Right lobe of liver (tissue), 6 donors: ENCODE measurements at regions not wholly inside any gene's neighbourhood (a gene's known extent, or its start where the extent isn't known, plus 50 kb on each side); places are given as distances from the start of the nearest gene placed in this dataset.

Source experiments
- ATAC-seq, 4 donors: fragments of 200-7000 bp; cut with Tn5 transposase; one replicate each; pipeline ENCODE4 v1.9.1; 2020; ENCODE audit warnings: mild to moderate bottlenecking in 4 of 4, moderate library complexity in 4 of 4
- DNase-seq, 3 donors: peaks; one replicate each; pipeline ENCODE4 v3.0.0-alpha.2; 2020
- H3K27ac ChIP-seq, 3 donors: fragments of 200-600 bp; one replicate each; pipeline ENCODE4 v1.8.0; 2022
- H3K27me3 ChIP-seq, 2 donors: fragments of 200-600 bp; one replicate each; pipeline ENCODE4 v1.8.0; 2022
- H3K36me3 ChIP-seq, 4 donors: fragments of 200-600 bp; sonication (generic) in 1 of 4; one replicate each; pipeline versions ENCODE4 v1.5.1 to v1.8.0; 2017 to 2022; ENCODE audit warnings: control low read depth in 1 of 4
- H3K4me1 ChIP-seq, 4 donors: fragments of 200-600 bp; sonication (generic) in 1 of 4; one replicate each; pipeline versions ENCODE4 v1.5.1 to v1.8.0; 2017 to 2022; ENCODE audit warnings: control low read depth in 1 of 4
- H3K4me3 ChIP-seq, 3 donors: fragments of 200-600 bp; one replicate each; pipeline ENCODE4 v1.8.0; 2022
- H3K9me3 ChIP-seq, 4 donors: fragments of 200-600 bp; sonication (generic) in 1 of 4; one replicate each; pipeline versions ENCODE4 v1.5.1 to v1.8.0; 2017 to 2022; ENCODE audit warnings: control low read depth in 1 of 4
- POLR2A ChIP-seq: fragments of 450-650 bp; IDR thresholded peaks from one replicate; pipeline ENCODE4 v1.6.1; 2017; ENCODE audit warnings: antibody characterized with exemption, mild to moderate bottlenecking
- WGBS: methylation state at CpG from one replicate; pipeline ENCODE4 v1.1.6; 2018; ENCODE audit warnings: low coverage, low lambda C conversion rate; ENCODE audit not compliant: insufficient coverage; ENCODE audit errors: missing lambda C conversion rate; 5-methylcytosine and 5-hydroxymethylcytosine counted together
- intact Hi-C, 2 donors: fragments of 100-400 bp; cut with DNase I; formaldehyde crosslinking; loops; one replicate each; pipeline versions ENCODE4 v1.11.2 to v1.14.1; 2022
- TF ChIP-seq, protein P1 (sequence below), 4 donors: fragments of 200-600 bp in 3 of 4; fragments of 450-650 bp in 1 of 4; IDR thresholded peaks; one replicate each; pipeline versions ENCODE4 v1.5.1 to v1.8.0; 2016 to 2022; ENCODE audit warnings: antibody characterized with exemption in 4 of 4, mild to moderate bottlenecking in 2 of 4
- donor health status: DM: no; HTN: yes; CAD: no.
- donor health status: DM: no; HTN: no; CAD: no.
- donor health status: DM: no; HTN: no; CAD: no.
- donor health status: DM: no; HTN: yes; CAD: no.
- donor health status: DM: no; HTN: yes; CAD: no.

DNA sequence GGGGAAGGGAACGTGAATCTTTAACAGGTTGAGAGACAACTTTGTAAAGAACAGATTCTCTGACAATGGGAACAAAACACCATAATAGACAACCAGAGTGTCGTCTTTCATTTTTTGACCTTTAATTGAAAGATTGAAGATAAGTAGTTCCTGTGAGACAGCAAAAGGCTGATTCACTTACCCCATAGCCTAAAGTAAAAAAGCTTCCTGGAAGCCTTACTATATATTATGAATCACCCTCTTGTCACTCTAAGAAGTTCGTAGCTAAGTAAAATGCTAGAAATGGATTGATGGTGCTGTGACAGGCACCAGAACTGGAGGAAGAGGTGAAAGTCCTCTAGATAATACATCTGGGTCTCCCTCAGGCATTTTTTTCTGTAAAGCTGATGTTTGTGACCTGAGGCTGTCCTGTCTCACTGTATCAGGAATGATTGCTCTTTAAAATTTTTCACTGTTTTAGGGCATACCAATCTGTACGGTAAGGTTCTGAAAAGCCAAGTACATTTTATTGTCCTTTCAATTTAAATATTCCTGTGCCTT lies 824.6 kb upstream of the SEMA6D start:
- Histone ChIP-seq H3K27me3 (no peaks in the 10 kb centered on the region), H3K36me3 (no peaks in the 10 kb centered on the region), H3K4me1 (no peaks in the 10 kb centered on the region), H3K27ac (no peak overlapping the region), H3K9me3 (no peaks in the 10 kb centered on the region), H3K4me3 (no peak overlapping the region)
- DNase-seq: no peak
- WGBS: 43% methylated on average over 4 of the region's 4 CpGs
- no peak for ATAC-seq
- no peak for TF ChIP-seq POLR2A
- TF ChIP-seq, protein P1, sequence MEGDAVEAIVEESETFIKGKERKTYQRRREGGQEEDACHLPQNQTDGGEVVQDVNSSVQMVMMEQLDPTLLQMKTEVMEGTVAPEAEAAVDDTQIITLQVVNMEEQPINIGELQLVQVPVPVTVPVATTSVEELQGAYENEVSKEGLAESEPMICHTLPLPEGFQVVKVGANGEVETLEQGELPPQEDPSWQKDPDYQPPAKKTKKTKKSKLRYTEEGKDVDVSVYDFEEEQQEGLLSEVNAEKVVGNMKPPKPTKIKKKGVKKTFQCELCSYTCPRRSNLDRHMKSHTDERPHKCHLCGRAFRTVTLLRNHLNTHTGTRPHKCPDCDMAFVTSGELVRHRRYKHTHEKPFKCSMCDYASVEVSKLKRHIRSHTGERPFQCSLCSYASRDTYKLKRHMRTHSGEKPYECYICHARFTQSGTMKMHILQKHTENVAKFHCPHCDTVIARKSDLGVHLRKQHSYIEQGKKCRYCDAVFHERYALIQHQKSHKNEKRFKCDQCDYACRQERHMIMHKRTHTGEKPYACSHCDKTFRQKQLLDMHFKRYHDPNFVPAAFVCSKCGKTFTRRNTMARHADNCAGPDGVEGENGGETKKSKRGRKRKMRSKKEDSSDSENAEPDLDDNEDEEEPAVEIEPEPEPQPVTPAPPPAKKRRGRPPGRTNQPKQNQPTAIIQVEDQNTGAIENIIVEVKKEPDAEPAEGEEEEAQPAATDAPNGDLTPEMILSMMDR (IDR thresholded peaks at IDR 0.05): no peak
- intact Hi-C loops: no loop called here

DNA sequence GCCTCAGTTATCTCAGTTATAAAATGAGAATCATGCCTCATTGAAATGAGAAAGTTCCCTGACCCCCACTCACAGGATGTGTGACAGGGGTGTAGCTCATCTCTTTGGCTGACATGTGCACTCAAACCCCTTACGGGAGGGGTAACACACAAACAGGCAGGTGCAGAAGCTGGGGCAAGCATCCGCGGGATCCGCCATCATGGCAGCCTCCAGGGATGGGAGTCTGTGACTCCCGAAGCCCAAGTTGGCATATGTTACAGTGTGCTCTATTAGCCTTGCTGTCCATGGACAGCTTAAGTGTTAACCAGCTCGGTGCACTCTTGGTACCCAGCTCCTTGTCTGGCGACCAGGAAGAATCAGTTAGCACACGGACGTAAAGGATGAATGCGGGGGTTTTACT lies 822.7 kb upstream of the SEMA6D start:
- Histone ChIP-seq H3K27ac (no peak overlapping the region), H3K36me3 (no peaks in the 10 kb centered on the region), H3K4me1 (no peaks in the 10 kb centered on the region), H3K9me3 (no peaks in the 10 kb centered on the region), H3K4me3 (no peak overlapping the region), H3K27me3 (no peaks in the 10 kb centered on the region)
- TF ChIP-seq, protein P1 (IDR thresholded peaks at IDR 0.05): no peak
- no peak for TF ChIP-seq POLR2A
- WGBS: 86% methylated on average over 10 of the region's 10 CpGs
- DNase-seq (no peak), ATAC-seq (no peak)
- intact Hi-C loops: no loop called here

DNA sequence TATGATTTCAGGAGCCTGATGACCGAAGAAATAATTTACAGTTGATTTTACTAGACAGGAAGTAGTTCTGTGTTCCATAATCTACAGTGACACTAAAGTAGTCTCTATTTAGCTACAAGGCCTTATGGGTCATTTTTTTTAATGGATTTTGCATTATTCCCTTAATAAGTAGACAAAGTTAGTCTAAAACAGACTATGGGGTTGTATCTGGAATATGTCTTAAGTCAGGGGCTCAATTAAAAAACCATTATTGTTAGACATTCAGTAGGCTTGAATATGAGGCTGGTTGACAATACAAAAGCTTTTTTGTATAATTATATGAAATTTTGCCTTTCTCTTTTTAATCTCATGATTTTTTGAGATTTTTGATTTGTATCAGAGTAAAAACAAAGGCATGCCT lies 820.0 kb upstream of the SEMA6D start:
- WGBS: 46% methylated on average over 1 of the region's 1 CpG
- Histone ChIP-seq H3K36me3 (no peaks in the 10 kb centered on the region), H3K27ac (no peak overlapping the region), H3K27me3 (no peaks in the 10 kb centered on the region), H3K9me3 (no peaks in the 10 kb centered on the region), H3K4me1 (no peaks in the 10 kb centered on the region), H3K4me3 (no peak overlapping the region)
- no peak for ATAC-seq
- intact Hi-C loops: no loop called here
- no peak for DNase-seq
- TF ChIP-seq POLR2A: no peak
- TF ChIP-seq, protein P1 (IDR thresholded peaks at IDR 0.05): no peak

DNA sequence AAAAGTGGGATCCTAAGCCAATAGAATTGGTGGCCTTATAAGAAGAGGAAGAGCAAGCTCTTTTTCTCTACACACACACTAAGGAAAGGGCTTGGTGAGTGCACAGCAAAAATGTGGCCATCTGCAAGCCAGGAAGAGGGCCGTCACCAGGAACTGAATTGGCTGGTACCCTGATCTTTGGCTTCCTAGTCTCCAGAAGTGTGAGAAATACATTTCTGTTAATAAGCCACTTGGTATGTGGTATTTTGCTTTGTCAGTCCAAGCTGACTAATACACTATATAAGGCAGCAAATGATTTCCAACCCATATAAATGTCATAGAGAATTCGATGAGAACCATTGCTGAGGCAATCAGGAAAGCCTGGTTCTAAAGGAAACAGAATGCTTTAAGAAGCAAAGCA lies 816.3 kb upstream of the SEMA6D start:
- Histone ChIP-seq H3K27ac (no peak overlapping the region), H3K4me1 (no peaks in the 10 kb centered on the region), H3K4me3 (no peak overlapping the region), H3K27me3 (no peaks in the 10 kb centered on the region), H3K9me3 (no peaks in the 10 kb centered on the region), H3K36me3 (no peaks in the 10 kb centered on the region)
- DNase-seq (no peak), ATAC-seq (no peak)
- 63% methylated on average over 1 of the region's 2 CpGs for WGBS
- intact Hi-C loops: no loop called here
- TF ChIP-seq, protein P1 (IDR thresholded peaks at IDR 0.05): no peak
- TF ChIP-seq POLR2A: no peak

DNA sequence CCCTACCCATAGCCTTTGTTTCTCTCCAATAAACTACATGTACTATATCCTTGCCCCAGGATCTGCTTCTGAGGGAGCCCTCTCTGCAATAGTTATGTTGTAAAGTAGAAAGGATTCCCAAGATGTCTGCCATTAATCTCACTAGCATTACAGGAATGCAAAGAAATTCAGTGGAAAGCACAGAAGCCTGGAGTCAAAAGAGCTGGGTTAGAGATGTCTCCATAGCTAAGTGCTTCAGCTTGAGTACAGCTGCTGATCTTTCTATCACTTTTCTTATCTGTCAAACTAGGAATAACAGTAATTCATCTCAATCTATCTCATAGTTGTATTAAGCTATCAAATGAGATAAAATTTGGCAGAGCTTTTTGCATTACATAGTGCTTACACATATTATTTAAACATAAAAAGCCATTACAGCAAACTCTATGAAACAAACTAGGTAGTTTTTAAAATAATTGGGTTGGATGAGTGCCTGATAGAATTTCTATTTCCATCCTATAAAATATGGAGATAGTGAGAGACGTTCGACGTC lies 799.5 kb upstream of the SEMA6D start:
- no peak overlapping the region for H3K27ac ChIP-seq
- intact Hi-C loops: no loop called here
- DNase-seq: no peak
- no peaks in the 10 kb centered on the region for H3K4me1 ChIP-seq
- 58% methylated on average over 3 of the region's 3 CpGs for WGBS
- no peaks in the 10 kb centered on the region for H3K27me3 ChIP-seq
- no peaks in the 10 kb centered on the region for H3K9me3 ChIP-seq
- ATAC-seq: no peak
- no peak for TF ChIP-seq POLR2A
- TF ChIP-seq, protein P1 (IDR thresholded peaks at IDR 0.05): no peak
- no peaks in the 10 kb centered on the region for H3K36me3 ChIP-seq
- no peak overlapping the region for H3K4me3 ChIP-seq
